ENCODE measurements at regions not wholly inside any gene's neighbourhood (a gene's known extent, or its start where the extent isn't known, plus 50 kb on each side); places are given as distances from the start of the nearest gene placed in this dataset.

GRCh38 chr9:129524582-129525270, 96.2 kb downstream of the C9orf50 start:
- intact Hi-C loops (cut with DNase I) = no loop called here
- Histone ChIP-seq H3K27ac (no peak overlapping the region), H3K4me3 (no peak overlapping the region), H3K36me3 (ENCODE audit: insufficient read depth in 1 of 2, low read depth in 1 of 2) (no peaks in the 10 kb centered on the region), H3K4me1 (no peaks in the 10 kb centered on the region), H3K27me3 (ENCODE audit: insufficient read depth in 3 of 3, low read length in 2 of 3) (no peaks in the 10 kb centered on the region), H3K9me3 (no peaks in the 10 kb centered on the region)
- TF ChIP-seq CTCF (IDR thresholded peaks at IDR 0.05) = no peak
- WGBS, 3 donors = 59 to 68% (median 63%) methylated on average over 17 of the region's 17 CpGs
- ATAC-seq = no peak
- no peak for DNase-seq

- H3K27ac ChIP-seq = no peak overlapping the region
- intact Hi-C loops (cut with DNase I) = no loop called here
- ATAC-seq (no peak), DNase-seq (no peak)
- 70 to 78% (median 74%) methylated on average over 8 of the region's 8 CpGs for WGBS, 3 donors
- H3K4me3 ChIP-seq = no peak overlapping the region
- TF ChIP-seq CTCF (IDR thresholded peaks at IDR 0.05) = no peak
- H3K36me3 ChIP-seq (ENCODE audit: insufficient read depth in 1 of 2, low read depth in 1 of 2) = no peaks in the 10 kb centered on the region
- no peaks in the 10 kb centered on the region for H3K4me1 ChIP-seq
- H3K27me3 ChIP-seq (ENCODE audit: insufficient read depth in 3 of 3, low read length in 2 of 3) = no peaks in the 10 kb centered on the region
- H3K9me3 ChIP-seq = no peaks in the 10 kb centered on the region
Measured at GRCh38 chr9:129523943-129524581, 96.8 kb downstream of the C9orf50 start.

- Histone ChIP-seq H3K9me3 (peaks cover 7% of the 10 kb centered on the region), H3K4me3 (no peak overlapping the region), H3K36me3 (ENCODE audit: insufficient read depth in 1 of 2, low read depth in 1 of 2) (no peaks in the 10 kb centered on the region), H3K4me1 (no peaks in the 10 kb centered on the region), H3K27ac (no peak overlapping the region), H3K27me3 (ENCODE audit: insufficient read depth in 3 of 3, low read length in 2 of 3) (no peaks in the 10 kb centered on the region)
- WGBS, 3 donors = 68 to 77% (median 73%) methylated on average over 7 of the region's 7 CpGs
- no peak for TF ChIP-seq CTCF (IDR thresholded peaks at IDR 0.05)
- ATAC-seq (no peak), DNase-seq (no peak)
- intact Hi-C loops (cut with DNase I) = no loop called here
Measured at GRCh38 chr9:129522351-129522750, 98.5 kb downstream of the C9orf50 start.

- DNase-seq (no peak), ATAC-seq (no peak)
- H3K4me3 ChIP-seq = no peak overlapping the region
- H3K27me3 ChIP-seq (ENCODE audit: insufficient read depth in 3 of 3, low read length in 2 of 3) = no peaks in the 10 kb centered on the region
- peaks cover 7% of the 10 kb centered on the region for H3K9me3 ChIP-seq
- H3K36me3 ChIP-seq (ENCODE audit: insufficient read depth in 1 of 2, low read depth in 1 of 2) = no peaks in the 10 kb centered on the region
- H3K4me1 ChIP-seq = no peaks in the 10 kb centered on the region
- TF ChIP-seq CTCF (IDR thresholded peaks at IDR 0.05) = no peak
- intact Hi-C loops (cut with DNase I) = no loop called here
- 70 to 73% (median 73%) methylated on average over 3 of the region's 3 CpGs for WGBS, 3 donors
- no peak overlapping the region for H3K27ac ChIP-seq
Measured at GRCh38 chr9:129520082-129520481, 100.8 kb downstream of the C9orf50 start.

- no peaks in the 10 kb centered on the region for H3K4me1 ChIP-seq
- H3K36me3 ChIP-seq (ENCODE audit: insufficient read depth in 1 of 2, low read depth in 1 of 2) = no peaks in the 10 kb centered on the region
- H3K27ac ChIP-seq = no peak overlapping the region
- ATAC-seq = no peak
- no peaks in the 10 kb centered on the region for H3K27me3 ChIP-seq (ENCODE audit: insufficient read depth in 3 of 3, low read length in 2 of 3)
- H3K9me3 ChIP-seq = peaks cover 11% of the 10 kb centered on the region
- intact Hi-C loops (cut with DNase I) = no loop called here
- no peak for TF ChIP-seq CTCF (IDR thresholded peaks at IDR 0.05)
- no peak overlapping the region for H3K4me3 ChIP-seq
- DNase-seq = no peak
Measured at GRCh38 chr9:129518074-129518473, 102.8 kb downstream of the C9orf50 start.

All from psoas muscle (tissue), 7 donors.